ENCODE measurements at regions not wholly inside any gene's neighbourhood (a gene's known extent, or its start where the extent isn't known, plus 50 kb on each side); places are given as distances from the start of the nearest gene placed in this dataset.

DNA sequence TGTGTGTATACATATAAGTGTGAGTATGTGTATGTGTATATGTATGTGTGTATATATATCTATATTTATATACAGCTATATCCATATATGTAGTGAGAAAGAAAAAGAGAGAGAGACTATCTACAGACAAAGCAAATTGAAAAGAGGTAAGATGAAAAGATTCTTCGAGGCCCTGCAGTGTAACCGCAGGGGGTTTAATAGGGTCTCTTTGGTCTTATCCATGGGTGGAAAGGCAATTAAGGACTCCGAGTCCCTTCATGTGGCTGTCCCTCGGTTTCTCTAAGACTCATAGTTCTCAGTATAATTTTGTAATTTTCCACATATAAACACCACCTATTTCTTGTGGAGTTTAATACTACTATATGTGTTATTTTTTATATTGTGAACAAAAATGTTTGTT, 50.6 kb upstream of the JAZF1 start:
- no peak for DNase-seq (ENCODE audit: low read depth in 3 of 3)

GRCh38 chr7:28236560-28236959, 56.0 kb upstream of the JAZF1 start:
- DNase-seq (ENCODE audit: low read depth in 3 of 3): no peak

GRCh38 chr7:28237363-28237762, 56.8 kb upstream of the JAZF1 start:
- no peak for DNase-seq (ENCODE audit: low read depth in 3 of 3)

GRCh38 chr7:28239823-28240204, 59.2 kb upstream of the JAZF1 start:
- no peak for DNase-seq (ENCODE audit: low read depth in 3 of 3)

GRCh38 chr7:28240481-28240880, 59.9 kb upstream of the JAZF1 start:
- DNase-seq (ENCODE audit: low read depth in 3 of 3): no peak

- DNase-seq (ENCODE audit: low read depth in 3 of 3): no peak
Measured at GRCh38 chr7:28243861-28244260, 63.3 kb upstream of the JAZF1 start.

DNA sequence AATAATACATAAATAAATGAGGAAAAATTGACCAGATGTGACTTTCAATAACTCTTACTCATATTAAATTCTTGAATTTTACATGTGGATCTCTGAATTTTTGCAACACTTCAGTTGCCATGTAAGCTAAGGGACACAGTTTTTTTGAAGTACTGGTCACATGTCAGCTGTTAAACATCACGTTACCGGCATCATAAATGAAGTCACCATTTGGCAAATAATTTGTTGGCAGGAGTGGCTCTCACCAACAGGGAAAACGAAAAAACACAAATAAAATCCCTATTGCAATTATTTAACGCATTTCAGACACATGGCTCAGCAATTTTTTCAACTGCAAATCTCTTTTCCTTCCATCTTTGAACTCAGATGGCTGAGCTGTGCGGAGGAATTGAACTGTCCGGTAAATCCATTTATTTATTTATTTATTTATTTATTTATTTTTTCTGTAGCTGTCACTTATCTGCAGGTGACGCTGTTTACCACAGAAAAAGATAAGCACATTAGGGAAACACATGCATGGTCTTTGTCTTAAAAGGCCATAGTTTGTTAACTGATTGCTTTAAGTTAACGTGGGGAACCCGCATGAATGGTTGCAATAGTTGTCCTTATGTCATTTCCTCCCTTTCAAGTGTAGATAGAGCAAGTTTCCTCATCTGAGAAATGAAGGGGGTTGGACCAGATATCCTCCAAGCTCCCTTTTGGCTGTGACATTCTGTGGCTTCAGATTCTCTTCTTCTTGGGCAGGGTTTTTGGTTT, 64.7 kb upstream of the JAZF1 start:
- no peak for DNase-seq (ENCODE audit: low read depth in 3 of 3)

DNA sequence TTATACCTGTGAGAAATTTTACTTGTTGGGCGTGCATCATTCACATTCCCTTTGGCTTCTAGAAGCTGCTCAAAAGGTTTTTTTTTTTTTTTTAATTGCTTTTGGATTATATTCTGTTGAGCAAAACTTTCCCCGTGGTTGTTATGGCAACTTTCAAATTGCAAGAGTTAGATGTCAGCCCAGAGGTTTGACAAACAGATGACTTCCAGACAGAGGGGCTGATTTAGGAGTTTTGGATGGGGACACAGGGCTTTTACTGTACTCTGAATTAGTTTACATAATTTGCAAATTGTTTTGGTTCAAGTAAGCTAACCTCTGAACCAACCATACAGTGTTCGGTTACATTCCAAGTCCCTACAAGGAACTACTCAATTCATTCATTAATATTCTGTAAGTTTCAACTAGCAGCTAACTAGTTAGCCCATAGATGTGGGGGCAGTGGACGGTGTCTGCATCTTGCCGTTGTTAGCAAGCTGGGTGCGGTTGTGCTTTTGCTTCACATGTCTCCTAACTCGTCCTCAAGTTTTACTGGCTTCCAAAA, 66.4 kb upstream of the JAZF1 start:
- DNase-seq (ENCODE audit: low read depth in 3 of 3): no peak

- no peak for DNase-seq (ENCODE audit: low read depth in 3 of 3)
Measured at GRCh38 chr7:28258240-28258639, 77.6 kb upstream of the JAZF1 start.

GRCh38 chr7:28260969-28261368, 80.4 kb upstream of the JAZF1 start:
- no peak for DNase-seq (ENCODE audit: low read depth in 3 of 3)

DNA sequence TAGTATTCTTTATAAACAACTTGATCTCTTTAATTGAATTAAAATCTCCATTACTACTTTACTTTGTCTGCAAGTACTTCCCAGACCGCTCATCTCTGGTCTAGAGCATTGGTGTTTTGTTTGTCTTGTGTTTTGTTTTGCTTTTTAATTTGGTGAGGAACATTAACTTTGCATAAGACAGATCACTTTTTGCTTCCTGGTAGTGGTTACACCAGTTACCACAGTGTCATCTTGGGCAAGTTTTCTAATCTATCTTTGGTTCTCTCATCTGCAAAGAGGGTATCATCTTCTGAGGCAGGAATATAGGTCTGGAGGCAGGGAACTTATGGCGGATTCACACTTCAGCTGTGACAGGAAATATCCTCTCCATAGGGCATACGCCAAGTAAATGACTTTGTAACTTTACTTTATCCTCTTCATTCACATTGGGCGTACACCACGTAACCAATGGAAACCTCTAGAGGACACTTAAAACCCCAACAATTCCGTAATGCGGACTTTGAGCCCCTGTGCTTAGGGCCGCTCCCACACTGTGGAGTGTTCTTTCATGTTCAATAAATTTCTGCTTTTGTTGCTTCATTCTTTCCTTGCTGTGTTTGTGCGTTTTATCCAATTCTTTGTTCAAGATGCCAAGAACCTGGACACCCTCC, 83.2 kb upstream of the JAZF1 start:
- DNase-seq (ENCODE audit: low read depth in 3 of 3): no peak

DNA sequence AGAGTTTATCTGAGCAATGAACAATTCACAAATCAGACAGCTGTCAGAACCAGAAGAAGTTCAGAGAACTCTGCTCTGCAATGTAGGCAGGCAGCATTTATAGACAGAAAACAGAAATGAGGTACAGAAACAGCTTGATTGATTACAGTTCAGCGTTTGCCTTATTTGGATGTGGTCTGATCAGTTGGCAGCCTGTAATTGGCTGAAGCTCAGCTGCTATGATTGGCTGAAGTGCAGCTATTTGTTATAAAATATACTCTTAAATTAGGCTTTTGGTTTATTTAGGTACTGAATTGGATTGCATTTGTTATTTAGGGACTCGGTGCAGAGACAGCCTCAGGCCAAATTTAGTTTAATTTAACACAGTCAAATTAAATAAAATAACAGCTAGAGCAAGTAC, 85.8 kb upstream of the JAZF1 start:
- no peak for DNase-seq (ENCODE audit: low read depth in 3 of 3)

GRCh38 chr7:28267012-28267411, 86.4 kb upstream of the JAZF1 start:
- no peak for DNase-seq (ENCODE audit: low read depth in 3 of 3)

- DNase-seq (ENCODE audit: low read depth in 3 of 3): no peak
Measured at GRCh38 chr7:28269700-28270361, 89.2 kb upstream of the JAZF1 start.

DNA sequence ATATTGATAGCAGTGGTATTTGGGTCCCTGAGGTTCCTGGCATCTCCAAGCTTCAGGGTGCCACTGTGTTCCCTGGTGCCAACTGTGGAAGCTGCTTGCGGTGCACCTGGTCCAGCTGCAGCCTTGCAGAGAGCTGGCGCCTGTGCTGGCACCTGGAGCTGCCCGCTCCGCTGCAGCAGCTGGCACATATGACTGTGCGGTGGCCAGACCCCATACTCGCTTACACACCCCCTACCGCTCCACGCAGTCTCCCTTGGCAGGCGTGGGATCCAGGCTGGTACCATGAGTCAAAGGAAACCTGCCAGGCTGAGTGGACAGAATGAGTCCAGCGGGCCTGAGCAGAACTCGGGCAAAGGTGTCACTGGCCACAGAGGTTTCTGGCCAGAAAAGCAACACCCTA, 89.9 kb upstream of the JAZF1 start:
- DNase-seq (ENCODE audit: low read depth in 3 of 3): no peak

- DNase-seq (ENCODE audit: low read depth in 3 of 3): no peak
Measured at GRCh38 chr7:28272461-28272877, 91.9 kb upstream of the JAZF1 start.

DNA sequence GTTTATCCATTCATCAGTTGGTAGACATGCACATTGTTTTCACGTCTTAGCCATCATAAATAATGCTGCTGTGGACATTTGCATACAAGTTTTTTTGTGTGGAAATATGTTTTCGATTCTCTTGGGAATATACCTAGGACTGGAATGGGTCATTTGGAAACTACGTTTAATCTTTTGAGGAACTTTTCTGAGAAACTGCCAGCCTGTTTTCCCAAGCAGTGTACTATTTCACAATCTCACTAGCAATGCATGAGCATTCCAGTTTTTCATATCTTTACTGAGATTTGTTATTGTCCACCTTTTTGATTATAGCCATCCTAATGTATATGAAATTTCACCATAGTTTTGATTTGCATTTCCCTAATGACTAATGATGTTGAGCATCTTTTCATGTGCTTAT, 95.7 kb upstream of the JAZF1 start:
- no peak for DNase-seq (ENCODE audit: low read depth in 3 of 3)

DNA sequence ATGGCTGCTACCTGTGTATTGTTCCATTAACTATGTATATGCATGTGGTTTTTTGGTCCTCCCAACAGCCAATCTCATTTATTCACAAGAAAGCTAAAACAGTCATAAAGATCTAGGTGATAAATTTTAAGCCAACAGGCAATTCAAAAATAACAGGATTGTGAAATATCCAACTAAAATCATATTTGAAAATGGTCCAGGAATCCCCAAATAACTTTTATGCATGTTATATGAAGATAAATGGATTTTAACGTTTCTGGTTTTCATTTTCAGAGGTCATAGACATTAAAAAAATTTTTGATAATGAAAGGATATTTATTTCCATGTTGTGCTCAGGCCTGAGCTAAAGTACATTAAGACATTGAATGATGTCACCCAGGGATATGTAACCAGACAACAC, 96.8 kb upstream of the JAZF1 start:
- DNase-seq (ENCODE audit: low read depth in 3 of 3): no peak

DNA sequence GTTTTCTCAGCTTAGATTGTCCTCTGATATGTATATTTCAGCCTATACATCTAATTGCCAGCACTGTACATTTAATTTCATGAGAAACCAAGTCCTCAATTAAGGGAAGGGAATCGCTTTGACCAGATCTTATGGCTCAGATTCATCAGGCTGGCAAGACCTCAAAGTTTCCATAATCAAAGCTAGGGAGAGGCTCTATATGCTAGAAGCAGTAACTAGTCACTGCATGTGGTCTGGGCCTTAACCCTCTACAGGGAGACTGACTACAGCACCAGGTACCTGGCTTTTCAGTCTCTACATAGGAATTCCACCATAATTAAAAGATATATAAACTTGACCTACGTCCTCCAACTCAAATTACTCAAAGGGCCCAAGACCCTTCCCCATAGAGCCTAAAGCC, 97.4 kb upstream of the JAZF1 start:
- no peak for DNase-seq (ENCODE audit: low read depth in 3 of 3)

- DNase-seq (ENCODE audit: low read depth in 3 of 3): no peak
Measured at GRCh38 chr7:28280516-28280915, 99.9 kb upstream of the JAZF1 start.

DNA sequence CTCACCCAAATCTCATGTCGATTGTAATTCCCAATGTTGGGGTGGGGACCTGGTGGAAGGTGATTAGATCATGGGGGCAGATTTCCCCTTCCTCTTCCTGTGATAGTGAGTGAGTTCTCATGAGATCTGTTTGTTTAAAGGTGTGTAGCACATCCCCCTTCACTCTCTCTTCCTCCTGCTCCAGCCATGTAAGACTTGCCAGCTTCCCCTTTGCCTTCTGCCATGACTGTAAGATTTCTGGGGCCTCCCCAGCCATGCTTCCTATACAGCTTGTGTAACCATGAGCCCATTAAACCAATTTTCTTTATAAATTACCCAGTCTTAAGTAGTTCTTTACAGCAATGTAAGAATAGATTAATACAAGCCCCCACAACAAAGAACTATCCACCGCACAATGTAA, 109.9 kb upstream of the JAZF1 start:
- DNase-seq (ENCODE audit: low read depth in 3 of 3): no peak

- no peak for DNase-seq (ENCODE audit: low read depth in 3 of 3)
Measured at GRCh38 chr7:28291559-28291958, 111.0 kb upstream of the JAZF1 start.
